Erythroblast (primary cell): ENCODE measurements at regions not wholly inside any gene's neighbourhood (a gene's known extent, or its start where the extent isn't known, plus 50 kb on each side); places are given as distances from the start of the nearest gene placed in this dataset.

Source experiments
- GATA1 ChIP-seq: IDR thresholded peaks from 2 replicates; pipeline ENCODE4 v1.6.1; 2011; ENCODE audit warnings: low read depth, mild to moderate bottlenecking, control low read depth, low read length, moderate library complexity
- POLR2A ChIP-seq: IDR thresholded peaks from 2 replicates; pipeline ENCODE4 v1.6.1; 2011; ENCODE audit warnings: mild to moderate bottlenecking, low read length

DNA sequence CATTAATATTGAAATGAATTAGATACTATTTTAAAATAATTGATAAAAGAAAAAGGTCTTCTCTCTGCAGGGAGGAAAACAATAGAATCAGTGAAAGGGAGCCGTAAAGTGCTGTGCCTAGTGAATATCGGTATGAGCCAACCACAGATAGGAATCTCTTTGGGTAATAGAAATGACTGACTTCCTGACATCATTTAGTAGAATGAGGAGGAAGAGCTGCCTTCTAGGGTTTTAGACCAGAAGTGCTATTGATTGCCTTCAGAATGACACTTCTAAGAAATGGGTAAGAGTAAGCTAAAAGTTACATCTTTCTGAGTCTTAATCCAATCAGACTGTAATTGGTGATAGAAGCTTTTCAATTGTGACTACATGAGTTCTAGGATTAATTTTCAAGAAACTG is 134.0 kb upstream of the MAP9 start:
- TF ChIP-seq POLR2A (no peak), GATA1 (no peak)
